H9 (cell line): ENCODE measurements at regions not wholly inside any gene's neighbourhood (a gene's known extent, or its start where the extent isn't known, plus 50 kb on each side); places are given as distances from the start of the nearest gene placed in this dataset.

Experiments used
- DNase-seq: peaks from one replicate; pipeline ENCODE4 v3.0.0-alpha.2; 2017
- H2AFZ ChIP-seq: one replicate; pipeline ENCODE4 v1.6.1; 2013; ENCODE audit warnings: mild to moderate bottlenecking, low read length, control low read depth, moderate library complexity
- H2AK5ac ChIP-seq: 2 replicates; pipeline ENCODE4 v1.6.1; 2013; ENCODE audit warnings: low read length, control low read depth, mixed read lengths; ENCODE audit not compliant: insufficient read length
- H2BK120ac ChIP-seq: one replicate; pipeline ENCODE4 v1.6.1; 2013; ENCODE audit warnings: low read depth, mild to moderate bottlenecking, low read length, control low read depth, inconsistent platforms; ENCODE audit not compliant: poor library complexity, severe bottlenecking
- H2BK12ac ChIP-seq: 2 replicates; pipeline ENCODE4 v1.6.1; 2013; ENCODE audit warnings: low read length, control low read depth, mixed read lengths, low read depth; ENCODE audit not compliant: insufficient read length
- H2BK15ac ChIP-seq: 2 replicates; pipeline ENCODE4 v1.6.1; 2013; ENCODE audit warnings: low read depth, low read length, control low read depth
- H2BK20ac ChIP-seq: one replicate; pipeline ENCODE4 v1.6.1; 2013; ENCODE audit warnings: low read depth, mild to moderate bottlenecking, low read length, control low read depth, inconsistent platforms; ENCODE audit not compliant: poor library complexity, severe bottlenecking
- H2BK5ac ChIP-seq: 2 replicates; pipeline ENCODE4 v1.6.1; 2013; ENCODE audit warnings: low read length, control low read depth, mixed read lengths; ENCODE audit not compliant: insufficient read length
- H3K14ac ChIP-seq: 2 replicates; pipeline ENCODE4 v1.6.1; 2013; ENCODE audit warnings: low read length, control low read depth; ENCODE audit not compliant: insufficient read depth
- H3K18ac ChIP-seq: 2 replicates; pipeline ENCODE4 v1.6.1; 2013; ENCODE audit warnings: low read depth, mild to moderate bottlenecking, mixed read lengths, low read length, control low read depth; ENCODE audit not compliant: insufficient read length
- H3K23ac ChIP-seq: 2 replicates; pipeline ENCODE4 v1.6.1; 2013; ENCODE audit warnings: low read length, control low read depth, mixed read lengths, low read depth; ENCODE audit not compliant: insufficient read length
- H3K23me2 ChIP-seq: 2 replicates; pipeline ENCODE4 v1.6.1; 2013; ENCODE audit warnings: low read depth, mild to moderate bottlenecking, mixed read lengths, low read length, control low read depth; ENCODE audit not compliant: insufficient read length, poor library complexity, severe bottlenecking
- H3K27ac ChIP-seq: 2 replicates; pipeline ENCODE4 v1.5.1; 2013; ENCODE audit warnings: low read length, control low read depth, mixed read lengths, low read depth; ENCODE audit not compliant: insufficient read length
- H3K27me3 ChIP-seq: 2 replicates; pipeline ENCODE4 v1.6.1; 2013; ENCODE audit warnings: low read length, control low read depth, inconsistent platforms; ENCODE audit not compliant: insufficient read depth
- H3K4ac ChIP-seq: 2 replicates; pipeline ENCODE4 v1.6.1; 2013; ENCODE audit warnings: low read depth, mild to moderate bottlenecking, control low read depth, inconsistent platforms, low read length, moderate library complexity
- H3K4me1 ChIP-seq: 2 replicates; pipeline ENCODE4 v1.6.1; 2013; ENCODE audit warnings: low read length, control low read depth, inconsistent platforms; ENCODE audit not compliant: insufficient read depth
- H3K4me2 ChIP-seq: 2 replicates; pipeline ENCODE4 v1.6.1; 2013; ENCODE audit warnings: low read length, control low read depth, mixed read lengths; ENCODE audit not compliant: insufficient read length, insufficient read depth
- H3K56ac ChIP-seq: 2 replicates; pipeline ENCODE4 v1.6.1; 2013; ENCODE audit warnings: low read depth, mild to moderate bottlenecking, mixed read lengths, low read length, control low read depth; ENCODE audit not compliant: insufficient read length
- H3K79me1 ChIP-seq: 2 replicates; pipeline ENCODE4 v1.6.1; 2013; ENCODE audit warnings: low read depth, mild to moderate bottlenecking, moderate library complexity, low read length, control low read depth, inconsistent platforms; ENCODE audit not compliant: insufficient read depth, poor library complexity, severe bottlenecking
- H3K79me2 ChIP-seq: 2 replicates; pipeline ENCODE4 v1.6.1; 2013; ENCODE audit warnings: low read length, control low read depth, inconsistent platforms; ENCODE audit not compliant: insufficient read depth
- H3K9ac ChIP-seq: 2 replicates; pipeline ENCODE4 v1.6.1; 2013; ENCODE audit warnings: low read length, control low read depth, mixed read lengths; ENCODE audit not compliant: insufficient read length; ENCODE audit errors: extremely low read depth
- H3K9me3 ChIP-seq: one replicate; pipeline ENCODE4 v1.6.1; 2013; ENCODE audit warnings: low read depth, low read length, inconsistent platforms; ENCODE audit not compliant: control insufficient read depth
- H3T11ph ChIP-seq: one replicate; pipeline ENCODE4 v1.6.1; 2013; ENCODE audit warnings: mild to moderate bottlenecking, low read length, control low read depth, inconsistent platforms
- H4K20me1 ChIP-seq: one replicate; pipeline ENCODE4 v1.6.1; 2013; ENCODE audit not compliant: control insufficient read depth, insufficient read length, insufficient read depth
- H4K5ac ChIP-seq: 2 replicates; pipeline ENCODE4 v1.6.1; 2013; ENCODE audit warnings: low read depth, mild to moderate bottlenecking, mixed read lengths, low read length, control low read depth; ENCODE audit not compliant: insufficient read length
- H4K8ac ChIP-seq: replicated peaks from 2 replicates; pipeline ENCODE4 v1.6.1; 2013; ENCODE audit warnings: low read length, control low read depth, mixed read lengths, low read depth; ENCODE audit not compliant: insufficient read length
- H4K91ac ChIP-seq: 2 replicates; pipeline ENCODE4 v1.6.1; 2013; ENCODE audit warnings: low read depth, mild to moderate bottlenecking, moderate library complexity, mixed read lengths, low read length, control low read depth; ENCODE audit not compliant: insufficient read length
- H3K27ac Mint-ChIP-seq, 3 experiments: 2 replicates in 2 of 3; 3 replicates in 1 of 3; pipeline ENCODE4 v1.8.0; 2020 to 2021; ENCODE audit warnings: mixed read lengths in 3 of 3, mild to moderate bottlenecking in 1 of 3, moderate library complexity in 1 of 3
- H3K27me3 Mint-ChIP-seq: 2 replicates; pipeline ENCODE4 v1.8.0; 2021; ENCODE audit warnings: low read depth, mild to moderate bottlenecking, moderate library complexity, mixed read lengths
- H3K36me3 Mint-ChIP-seq, 3 experiments: 2 replicates in 2 of 3; 3 replicates in 1 of 3; pipeline ENCODE4 v1.8.0; 2020 to 2021; ENCODE audit warnings: low read depth in 3 of 3, mixed read lengths in 3 of 3; ENCODE audit not compliant: insufficient read depth in 1 of 3
- H3K4me1 Mint-ChIP-seq, 2 experiments: 2 replicates each; pipeline ENCODE4 v1.8.0; 2020; ENCODE audit warnings: mixed read lengths in 2 of 2
- H3K4me3 Mint-ChIP-seq, 2 experiments: 2 replicates in 1 of 2; 3 replicates in 1 of 2; pipeline ENCODE4 v1.8.0; 2020 to 2021; ENCODE audit warnings: mild to moderate bottlenecking in 2 of 2, mixed read lengths in 2 of 2, moderate library complexity in 1 of 2
- H3K9me3 Mint-ChIP-seq, 2 experiments: 2 replicates in 1 of 2; 3 replicates in 1 of 2; pipeline ENCODE4 v1.8.0; 2020; ENCODE audit warnings: mild to moderate bottlenecking in 2 of 2, mixed read lengths in 2 of 2, moderate library complexity in 1 of 2
- WGBS: extraction: QIAGEN DNeasy Blood & Tissue Kit; methylation state at CpG from one replicate; pipeline ENCODE4 v1.1.7; 2013; ENCODE audit warnings: missing lambda C conversion rate, low lambda C conversion rate, mixed read lengths; ENCODE audit not compliant: insufficient read length; ENCODE audit errors: extremely low coverage; 5-methylcytosine and 5-hydroxymethylcytosine counted together
- TF ChIP-seq, protein P1 (sequence below): fragments of 200-600 bp; sonication (generic); conservative IDR thresholded peaks from 3 replicates; pipeline ENCODE4 v1.8.0; 2021; ENCODE audit warnings: antibody characterized with exemption, mild to moderate bottlenecking

DNA sequence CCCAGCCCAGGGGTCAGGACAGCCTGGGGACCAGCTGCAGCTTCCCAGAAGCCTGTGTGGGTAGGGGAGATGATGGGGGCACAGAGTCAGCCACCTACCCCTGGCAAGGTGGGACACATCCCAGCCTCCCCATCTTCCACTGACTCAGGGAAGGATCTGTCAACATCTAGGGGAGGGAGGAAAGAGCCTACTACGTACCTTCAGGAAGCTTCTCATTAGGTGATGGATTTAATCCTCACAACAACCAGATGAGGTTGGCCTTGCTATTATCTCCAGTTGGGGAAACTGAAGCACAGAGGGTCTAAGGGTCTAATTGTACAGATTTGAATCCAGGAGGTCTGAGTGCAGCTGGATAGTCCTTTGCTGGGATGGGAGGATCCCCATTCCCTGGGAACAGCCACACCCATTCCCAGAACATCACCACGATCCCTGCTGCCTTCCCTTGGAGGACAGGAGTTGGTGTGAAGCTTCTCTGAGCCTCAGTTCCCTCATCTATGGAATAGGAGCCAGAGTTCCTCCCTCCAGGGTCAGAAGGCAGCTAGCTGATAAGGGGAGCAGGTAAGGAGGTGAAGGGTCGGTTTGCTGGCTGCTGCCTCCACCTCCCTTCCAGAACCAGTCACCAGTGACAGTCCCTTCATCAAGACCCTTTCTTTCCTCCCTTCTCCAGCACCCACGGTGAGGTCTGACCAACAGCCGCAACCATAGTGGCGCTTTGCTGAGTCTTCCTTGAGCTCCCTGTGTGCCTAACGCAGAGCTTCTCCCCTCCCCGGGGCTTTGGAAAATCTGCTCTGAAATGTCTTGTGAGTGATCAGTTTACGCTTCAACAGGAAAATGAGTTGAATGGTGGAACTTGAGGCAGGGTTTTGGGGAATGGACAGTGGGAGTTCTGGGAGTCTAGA is 56.8 kb downstream of the CEBPB start:
- H4K91ac ChIP-seq = no peak overlapping the region
- H3K23me2 ChIP-seq = no peaks in the 10 kb centered on the region
- no peaks in the 10 kb centered on the region for H3K4me1 ChIP-seq
- H2AK5ac ChIP-seq = no peak overlapping the region
- no peak overlapping the region for H2BK120ac ChIP-seq
- no peak overlapping the region for H2AFZ ChIP-seq
- H3K56ac ChIP-seq = no peak overlapping the region
- H3K18ac ChIP-seq = no peak overlapping the region
- no peaks in the 10 kb centered on the region for H3K79me1 ChIP-seq
- no peaks in the 10 kb centered on the region for H3K27me3 ChIP-seq
- no peak overlapping the region for H2BK20ac ChIP-seq
- Mint-ChIP-seq H3K4me3 (no peak overlapping the region), H3K36me3 (no peaks in the 10 kb centered on the region), H3K9me3 (no peaks in the 10 kb centered on the region), H3K27me3 (peaks cover 1% of the 10 kb centered on the region; the same call in 1 of the 2 replicates), H3K27ac (peak overlapping the region in 2 of 3 experiments; percentile 18 to 73; a peak in 2 of 7 replicates), H3K4me1 (peaks cover 0 to 4% of the 10 kb centered on the region in 2 experiments; a peak in 3 of 4 replicates)
- H4K5ac ChIP-seq = no peak overlapping the region
- H3K4me2 ChIP-seq = no peak overlapping the region
- no peak overlapping the region for H2BK5ac ChIP-seq
- no peak overlapping the region for H2BK12ac ChIP-seq
- H2BK15ac ChIP-seq = no peak overlapping the region
- H3K79me2 ChIP-seq = no peaks in the 10 kb centered on the region
- DNase-seq = no peak
- TF ChIP-seq, protein P1, sequence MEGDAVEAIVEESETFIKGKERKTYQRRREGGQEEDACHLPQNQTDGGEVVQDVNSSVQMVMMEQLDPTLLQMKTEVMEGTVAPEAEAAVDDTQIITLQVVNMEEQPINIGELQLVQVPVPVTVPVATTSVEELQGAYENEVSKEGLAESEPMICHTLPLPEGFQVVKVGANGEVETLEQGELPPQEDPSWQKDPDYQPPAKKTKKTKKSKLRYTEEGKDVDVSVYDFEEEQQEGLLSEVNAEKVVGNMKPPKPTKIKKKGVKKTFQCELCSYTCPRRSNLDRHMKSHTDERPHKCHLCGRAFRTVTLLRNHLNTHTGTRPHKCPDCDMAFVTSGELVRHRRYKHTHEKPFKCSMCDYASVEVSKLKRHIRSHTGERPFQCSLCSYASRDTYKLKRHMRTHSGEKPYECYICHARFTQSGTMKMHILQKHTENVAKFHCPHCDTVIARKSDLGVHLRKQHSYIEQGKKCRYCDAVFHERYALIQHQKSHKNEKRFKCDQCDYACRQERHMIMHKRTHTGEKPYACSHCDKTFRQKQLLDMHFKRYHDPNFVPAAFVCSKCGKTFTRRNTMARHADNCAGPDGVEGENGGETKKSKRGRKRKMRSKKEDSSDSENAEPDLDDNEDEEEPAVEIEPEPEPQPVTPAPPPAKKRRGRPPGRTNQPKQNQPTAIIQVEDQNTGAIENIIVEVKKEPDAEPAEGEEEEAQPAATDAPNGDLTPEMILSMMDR = no peak
- no peak overlapping the region for H3K23ac ChIP-seq
- no peaks in the 10 kb centered on the region for H4K20me1 ChIP-seq
- H3K9ac ChIP-seq = no peak overlapping the region
- no peaks in the 10 kb centered on the region for H3K9me3 ChIP-seq
- H3K4ac ChIP-seq = no peak overlapping the region
- no peak overlapping the region for H3K27ac ChIP-seq
- H3K14ac ChIP-seq = no peak overlapping the region; the same call in 1 of the 2 replicates
- H4K8ac ChIP-seq = no peak overlapping the region
- H3T11ph ChIP-seq = no peak overlapping the region
- WGBS = no CpG with 5 or more reads among the region's 9 CpGs
